DOHH2 (cell line): ENCODE measurements at regions not wholly inside any gene's neighbourhood (a gene's known extent, or its start where the extent isn't known, plus 50 kb on each side); places are given as distances from the start of the nearest gene placed in this dataset.
A peak's percentile ranks its signal among the peaks of the same experiment; 100 is the strongest.

Experiments used
- H3F3A ChIP-seq: fragments of 200-600 bp; sonication (generic), shearing (Covaris generic); 2 replicates; pipeline ENCODE4 v1.6.0; 2016; ENCODE audit warnings: antibody characterized with exemption, mild to moderate bottlenecking; ENCODE audit not compliant: control insufficient read depth, insufficient read depth
- H3K27ac ChIP-seq: fragments of 200-600 bp; sonication (generic); 2 replicates; pipeline ENCODE4 v1.5.1; 2014; ENCODE audit warnings: low read depth, mild to moderate bottlenecking, low read length, moderate library complexity
- H3K27me3 ChIP-seq: fragments of 200-600 bp; sonication (generic); 2 replicates; pipeline ENCODE4 v1.6.1; 2014; ENCODE audit warnings: mild to moderate bottlenecking, low read length, mixed read lengths; ENCODE audit not compliant: control insufficient read depth
- H3K36me3 ChIP-seq: fragments of 200-600 bp; sonication (generic); 2 replicates; pipeline ENCODE4 v1.6.1; 2014; ENCODE audit warnings: mild to moderate bottlenecking, low read length, moderate library complexity, mixed read lengths; ENCODE audit not compliant: control insufficient read depth
- H3K4me1 ChIP-seq: fragments of 200-600 bp; sonication (generic); 2 replicates; pipeline ENCODE4 v1.6.1; 2014; ENCODE audit warnings: mild to moderate bottlenecking, low read length, mixed read lengths; ENCODE audit not compliant: control insufficient read depth
- H3K4me2 ChIP-seq: fragments of 200-600 bp; sonication (generic); 2 replicates; pipeline ENCODE4 v1.6.0; 2014; ENCODE audit warnings: mild to moderate bottlenecking, low read length, moderate library complexity
- H3K4me3 ChIP-seq: fragments of 200-600 bp; sonication (generic); 2 replicates; pipeline ENCODE4 v1.5.1; 2014; ENCODE audit warnings: mild to moderate bottlenecking, low read length, mixed read lengths
- H3K79me2 ChIP-seq: fragments of 200-600 bp; sonication (generic); 2 replicates; pipeline ENCODE4 v1.6.1; 2014; ENCODE audit warnings: mild to moderate bottlenecking, low read length, mixed read lengths; ENCODE audit not compliant: control insufficient read depth
- H3K9me2 ChIP-seq: fragments of 200-600 bp; sonication (generic); replicated peaks from 2 replicates; pipeline ENCODE4 v1.6.1; 2014; ENCODE audit warnings: mild to moderate bottlenecking, low read length, mixed read lengths; ENCODE audit not compliant: control insufficient read depth
- H3K9me3 ChIP-seq: fragments of 200-600 bp; sonication (generic); 2 replicates; pipeline ENCODE4 v1.6.1; 2014; ENCODE audit warnings: antibody characterized with exemption, low read length, mixed read lengths; ENCODE audit not compliant: control insufficient read depth, insufficient read depth
- H4K20me1 ChIP-seq: fragments of 200-600 bp; sonication (generic); 2 replicates; pipeline ENCODE4 v1.6.0; 2014; ENCODE audit warnings: low read depth, mild to moderate bottlenecking, antibody characterized with exemption, low read length, moderate library complexity; ENCODE audit not compliant: control insufficient read depth, insufficient read depth
- CTCF ChIP-seq: fragments of 200-600 bp; sonication (generic); IDR thresholded peaks from one replicate; pipeline ENCODE4 v1.5.1; 2014; ENCODE audit warnings: antibody characterized with exemption, mild to moderate bottlenecking, low read depth, low read length; ENCODE audit not compliant: poor library complexity, severe bottlenecking
- EZH2phosphoT487 ChIP-seq: fragments of 200-600 bp; sonication (generic); IDR thresholded peaks from 2 replicates; pipeline ENCODE4 v1.6.1; 2017; ENCODE audit warnings: borderline replicate concordance, mild to moderate bottlenecking, antibody characterized with exemption, low read length, moderate library complexity, mixed read lengths

GRCh38 chr7:131021460-131021859, 287.5 kb upstream of the KLF14 start:
- no peaks in the 10 kb centered on the region for H3K9me3 ChIP-seq
- peaks cover 57% of the 10 kb centered on the region for H3K4me1 ChIP-seq
- H3K4me3 ChIP-seq = peak overlapping the region; percentile 21
- peaks cover 30% of the 10 kb centered on the region for H4K20me1 ChIP-seq
- H3K36me3 ChIP-seq = peaks cover 50% of the 10 kb centered on the region
- peaks cover 14% of the 10 kb centered on the region for H3F3A ChIP-seq
- 0 out of 2 replicates have a peak overlapping the region, but pooled peaks have one; percentile 7 for H3K27ac ChIP-seq
- peak overlapping the region; percentile 47 for H3K4me2 ChIP-seq
- TF ChIP-seq EZH2phosphoT487 (no peak), CTCF (no peak)
- H3K9me2 ChIP-seq = no peaks in the 10 kb centered on the region
- H3K27me3 ChIP-seq = no peaks in the 10 kb centered on the region
- peaks cover 92% of the 10 kb centered on the region for H3K79me2 ChIP-seq

GRCh38 chr7:131021902-131022301, 287.9 kb upstream of the KLF14 start:
- Histone ChIP-seq H3K36me3 (peaks cover 54% of the 10 kb centered on the region), H3K9me3 (no peaks in the 10 kb centered on the region), H3K27me3 (no peaks in the 10 kb centered on the region), H3K4me3 (peak overlapping the region; percentile 21; the same call in 1 of the 2 replicates), H3F3A (peaks cover 18% of the 10 kb centered on the region), H4K20me1 (peaks cover 31% of the 10 kb centered on the region), H3K27ac (no peak overlapping the region), H3K4me2 (peak overlapping the region; percentile 47), H3K4me1 (peaks cover 61% of the 10 kb centered on the region), H3K9me2 (no peaks in the 10 kb centered on the region), H3K79me2 (peaks cover 92% of the 10 kb centered on the region)
- TF ChIP-seq EZH2phosphoT487 (no peak), CTCF (no peak)

GRCh38 chr7:131026297-131027000, 292.4 kb upstream of the KLF14 start:
- Histone ChIP-seq H3K4me3 (no peak overlapping the region; the same call in 1 of the 2 replicates), H3K36me3 (peaks cover 61% of the 10 kb centered on the region), H3K27me3 (no peaks in the 10 kb centered on the region), H3K9me2 (no peaks in the 10 kb centered on the region), H4K20me1 (peaks cover 34% of the 10 kb centered on the region), H3F3A (peaks cover 12% of the 10 kb centered on the region), H3K79me2 (peaks cover 93% of the 10 kb centered on the region), H3K9me3 (no peaks in the 10 kb centered on the region), H3K4me1 (peaks cover 82% of the 10 kb centered on the region), H3K4me2 (peak overlapping the region; percentile 39), H3K27ac (no peak overlapping the region)
- no peak for TF ChIP-seq CTCF
- no peak for TF ChIP-seq EZH2phosphoT487
